ENCODE measurements at regions not wholly inside any gene's neighbourhood (a gene's known extent, or its start where the extent isn't known, plus 50 kb on each side); places are given as distances from the start of the nearest gene placed in this dataset.
"Not testable (repeated sequence)": the region's sequence is repeated elsewhere in the genome, so short reads cannot be mapped to it uniquely, and the experiment has no call there.

DNA sequence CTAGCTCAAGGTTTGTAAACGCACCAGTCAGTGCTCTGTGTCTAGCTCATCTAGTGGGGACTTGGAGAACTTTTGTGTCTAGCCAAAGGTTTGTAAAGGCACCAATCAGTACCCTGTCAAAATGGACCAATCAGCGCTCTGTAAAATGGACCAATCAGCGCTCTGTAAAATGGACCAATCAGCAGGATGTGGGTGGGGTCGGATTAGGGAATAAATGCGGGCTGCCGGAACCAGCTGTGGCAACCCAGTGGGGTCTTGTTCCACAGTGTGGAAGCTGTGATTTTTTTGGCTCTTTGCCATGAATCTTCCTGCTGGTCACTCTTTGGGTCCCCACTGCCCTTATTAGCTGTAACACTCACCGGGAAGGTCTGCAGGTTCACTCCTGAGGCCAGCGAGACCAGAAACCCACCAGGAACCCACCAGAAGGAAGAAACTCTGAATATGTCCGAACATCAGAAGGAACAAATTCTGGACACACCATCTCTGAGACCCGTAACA, 197.8 kb downstream of the SPP2 start:
- TF ChIP-seq, protein P1, sequence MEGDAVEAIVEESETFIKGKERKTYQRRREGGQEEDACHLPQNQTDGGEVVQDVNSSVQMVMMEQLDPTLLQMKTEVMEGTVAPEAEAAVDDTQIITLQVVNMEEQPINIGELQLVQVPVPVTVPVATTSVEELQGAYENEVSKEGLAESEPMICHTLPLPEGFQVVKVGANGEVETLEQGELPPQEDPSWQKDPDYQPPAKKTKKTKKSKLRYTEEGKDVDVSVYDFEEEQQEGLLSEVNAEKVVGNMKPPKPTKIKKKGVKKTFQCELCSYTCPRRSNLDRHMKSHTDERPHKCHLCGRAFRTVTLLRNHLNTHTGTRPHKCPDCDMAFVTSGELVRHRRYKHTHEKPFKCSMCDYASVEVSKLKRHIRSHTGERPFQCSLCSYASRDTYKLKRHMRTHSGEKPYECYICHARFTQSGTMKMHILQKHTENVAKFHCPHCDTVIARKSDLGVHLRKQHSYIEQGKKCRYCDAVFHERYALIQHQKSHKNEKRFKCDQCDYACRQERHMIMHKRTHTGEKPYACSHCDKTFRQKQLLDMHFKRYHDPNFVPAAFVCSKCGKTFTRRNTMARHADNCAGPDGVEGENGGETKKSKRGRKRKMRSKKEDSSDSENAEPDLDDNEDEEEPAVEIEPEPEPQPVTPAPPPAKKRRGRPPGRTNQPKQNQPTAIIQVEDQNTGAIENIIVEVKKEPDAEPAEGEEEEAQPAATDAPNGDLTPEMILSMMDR (optimal IDR thresholded peaks at IDR 0.05 in 1 of 3, IDR thresholded peaks at IDR 0.05 in 1 of 3, conservative IDR thresholded peaks at IDR 0.05 in 1 of 3; ENCODE audit: extremely low read depth in 1 of 3, insufficient read depth in 2 of 3, low read length in 3 of 3) = not testable (repeated sequence)
- TF ChIP-seq EZH2 (IDR thresholded peaks at IDR 0.05; ENCODE audit: low read length) = not testable (repeated sequence)

Measured in keratinocyte (primary cell).